Neural cell (in vitro differentiated cells): ENCODE measurements at regions not wholly inside any gene's neighbourhood (a gene's known extent, or its start where the extent isn't known, plus 50 kb on each side); places are given as distances from the start of the nearest gene placed in this dataset.

Experiments
- H2AFZ ChIP-seq: fragments of 200-600, 300-800 bp; sonication (generic), shearing (Covaris generic); 2 replicates; pipeline ENCODE4 v1.6.0; 2014; ENCODE audit warnings: low read depth, mild to moderate bottlenecking, antibody characterized with exemption, low read length, moderate library complexity
- H3F3A ChIP-seq: fragments of 200-600 bp; shearing (Covaris generic); 2 replicates; pipeline ENCODE4 v1.6.1; 2016; ENCODE audit warnings: mild to moderate bottlenecking, moderate library complexity, mixed read lengths, antibody characterized with exemption, low read length; ENCODE audit not compliant: insufficient read depth, poor library complexity, severe bottlenecking
- H3K27ac ChIP-seq: fragments of 200-600, 300-800 bp; sonication (generic), shearing (Covaris generic); 2 replicates; pipeline ENCODE4 v1.5.1; 2014; ENCODE audit warnings: mild to moderate bottlenecking, low read length, moderate library complexity
- H3K27me3 ChIP-seq: fragments of 300-800, 200-600 bp; sonication (generic), shearing (Covaris generic); 2 replicates; pipeline ENCODE4 v1.6.0; 2014; ENCODE audit warnings: mild to moderate bottlenecking, low read depth, low read length, moderate library complexity; ENCODE audit not compliant: insufficient read depth
- H3K36me3 ChIP-seq: fragments of 300-800, 200-600 bp; sonication (generic), shearing (Covaris generic); 2 replicates; pipeline ENCODE4 v1.5.1; 2014; ENCODE audit warnings: mild to moderate bottlenecking, antibody characterized with exemption, low read length, moderate library complexity; ENCODE audit not compliant: insufficient read depth
- H3K4me2 ChIP-seq: fragments of 300-800, 200-600 bp; sonication (generic), shearing (Covaris generic); 2 replicates; pipeline ENCODE4 v1.6.0; 2014; ENCODE audit warnings: mild to moderate bottlenecking, low read length
- H3K4me3 ChIP-seq: fragments of 300-800, 200-600 bp; sonication (generic), shearing (Covaris generic); 2 replicates; pipeline ENCODE4 v1.5.1; 2014; ENCODE audit warnings: mild to moderate bottlenecking, low read length, moderate library complexity
- H3K79me2 ChIP-seq: fragments of 200-600 bp; shearing (Covaris generic); replicated peaks from 2 replicates; pipeline ENCODE4 v1.6.0; 2014; ENCODE audit warnings: mild to moderate bottlenecking, low read length, moderate library complexity; ENCODE audit not compliant: insufficient read depth
- H3K9ac ChIP-seq: fragments of 300-800, 200-600 bp; sonication (generic), shearing (Covaris generic); 2 replicates; pipeline ENCODE4 v1.6.1; 2016; ENCODE audit warnings: mild to moderate bottlenecking, low read length, mixed read lengths
- H3K9me2 ChIP-seq: fragments of 200-600 bp; shearing (Covaris generic); 2 replicates; pipeline ENCODE4 v1.6.1; 2016; ENCODE audit warnings: mild to moderate bottlenecking, low read length, mixed read lengths; ENCODE audit not compliant: insufficient read depth
- H3K9me3 ChIP-seq: fragments of 200-600, 300-800 bp; sonication (generic), shearing (Covaris generic); 2 replicates; pipeline ENCODE4 v1.6.1; 2016; ENCODE audit warnings: mild to moderate bottlenecking, mixed run types, low read length, moderate library complexity, mixed read lengths
- H4K20me1 ChIP-seq: fragments of 200-600 bp; shearing (Covaris generic); 2 replicates; pipeline ENCODE4 v1.6.1; 2016; ENCODE audit warnings: mild to moderate bottlenecking, mixed run types; ENCODE audit not compliant: insufficient read depth
- CTCF ChIP-seq: fragments of 450-650 bp; IDR thresholded peaks from 2 replicates; pipeline ENCODE4 v1.5.1; 2014; ENCODE audit warnings: antibody characterized with exemption, mild to moderate bottlenecking, moderate library complexity; ENCODE audit not compliant: poor library complexity, severe bottlenecking
- EP300 ChIP-seq: fragments of 450-650 bp; conservative IDR thresholded peaks from 2 replicates; pipeline ENCODE4 v1.6.1; 2014; ENCODE audit warnings: antibody characterized with exemption, mild to moderate bottlenecking, moderate library complexity; ENCODE audit not compliant: poor library complexity, severe bottlenecking
- EZH2 ChIP-seq: fragments of 200-600, 300-800 bp; shearing (Covaris generic), sonication (generic); IDR thresholded peaks from 2 replicates; pipeline ENCODE4 v1.6.1; 2014; ENCODE audit warnings: antibody characterized with exemption, low read length, borderline replicate concordance, mild to moderate bottlenecking; ENCODE audit not compliant: insufficient read depth, poor library complexity, severe bottlenecking
- MXI1 ChIP-seq: fragments of 450-650 bp; conservative IDR thresholded peaks from 2 replicates; pipeline ENCODE4 v1.6.1; 2014; ENCODE audit warnings: antibody characterized with exemption, mild to moderate bottlenecking; ENCODE audit not compliant: poor library complexity, severe bottlenecking
- POLR2AphosphoS5 ChIP-seq: IDR thresholded peaks from 2 replicates; pipeline ENCODE4 v1.6.1; 2012
- RAD21 ChIP-seq: fragments of 450-650 bp; conservative IDR thresholded peaks from 2 replicates; pipeline ENCODE4 v1.6.1; 2014; ENCODE audit warnings: antibody characterized with exemption, mild to moderate bottlenecking, moderate library complexity
- SMC3 ChIP-seq: fragments of 450-650 bp; conservative IDR thresholded peaks from 2 replicates; pipeline ENCODE4 v1.6.1; 2014; ENCODE audit warnings: antibody characterized with exemption, mild to moderate bottlenecking, moderate library complexity; ENCODE audit not compliant: poor library complexity
- TAF1 ChIP-seq: IDR thresholded peaks from 2 replicates; pipeline ENCODE4 v1.6.1; 2012; ENCODE audit warnings: low read depth
- TF ChIP-seq, protein P1 (sequence below): IDR thresholded peaks from 2 replicates; pipeline ENCODE4 v1.6.1; 2012; ENCODE audit warnings: borderline replicate concordance

DNA sequence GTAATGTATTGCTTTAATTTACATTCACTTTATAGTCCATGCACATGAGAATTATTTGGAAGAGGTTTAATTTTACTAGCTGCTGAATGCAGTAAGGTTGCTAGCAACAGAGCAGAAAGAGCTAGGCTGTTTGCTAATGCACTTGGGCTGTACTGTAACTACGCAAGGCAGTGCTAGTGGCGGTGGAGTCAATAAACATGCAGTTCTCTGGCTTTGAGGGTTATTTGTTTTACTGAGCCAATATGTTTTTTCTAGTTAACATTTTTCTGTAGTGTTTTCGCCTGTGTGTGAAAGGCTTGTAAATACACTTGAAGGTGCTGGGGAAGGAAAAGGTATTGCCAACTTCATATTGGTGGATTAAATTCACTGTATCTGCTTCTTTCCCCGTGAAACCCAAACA lies 112.8 kb downstream of the BTBD3 start:
- H3K9me3 ChIP-seq, result no peaks in the 10 kb centered on the region
- H3K4me2 ChIP-seq, result no peak overlapping the region
- H3K4me3 ChIP-seq, result no peak overlapping the region
- H3K27me3 ChIP-seq, result no peaks in the 10 kb centered on the region
- H3K79me2 ChIP-seq, result no peaks in the 10 kb centered on the region
- H3K9me2 ChIP-seq, result no peaks in the 10 kb centered on the region
- H4K20me1 ChIP-seq, result no peaks in the 10 kb centered on the region
- no peak overlapping the region for H3K27ac ChIP-seq
- TF ChIP-seq TAF1, result no peak
- no peak for TF ChIP-seq EP300
- TF ChIP-seq MXI1, result no peak
- no peak for TF ChIP-seq CTCF
- TF ChIP-seq EZH2, result no peak
- no peak for TF ChIP-seq RAD21
- TF ChIP-seq POLR2AphosphoS5, result no peak
- TF ChIP-seq, protein P1, sequence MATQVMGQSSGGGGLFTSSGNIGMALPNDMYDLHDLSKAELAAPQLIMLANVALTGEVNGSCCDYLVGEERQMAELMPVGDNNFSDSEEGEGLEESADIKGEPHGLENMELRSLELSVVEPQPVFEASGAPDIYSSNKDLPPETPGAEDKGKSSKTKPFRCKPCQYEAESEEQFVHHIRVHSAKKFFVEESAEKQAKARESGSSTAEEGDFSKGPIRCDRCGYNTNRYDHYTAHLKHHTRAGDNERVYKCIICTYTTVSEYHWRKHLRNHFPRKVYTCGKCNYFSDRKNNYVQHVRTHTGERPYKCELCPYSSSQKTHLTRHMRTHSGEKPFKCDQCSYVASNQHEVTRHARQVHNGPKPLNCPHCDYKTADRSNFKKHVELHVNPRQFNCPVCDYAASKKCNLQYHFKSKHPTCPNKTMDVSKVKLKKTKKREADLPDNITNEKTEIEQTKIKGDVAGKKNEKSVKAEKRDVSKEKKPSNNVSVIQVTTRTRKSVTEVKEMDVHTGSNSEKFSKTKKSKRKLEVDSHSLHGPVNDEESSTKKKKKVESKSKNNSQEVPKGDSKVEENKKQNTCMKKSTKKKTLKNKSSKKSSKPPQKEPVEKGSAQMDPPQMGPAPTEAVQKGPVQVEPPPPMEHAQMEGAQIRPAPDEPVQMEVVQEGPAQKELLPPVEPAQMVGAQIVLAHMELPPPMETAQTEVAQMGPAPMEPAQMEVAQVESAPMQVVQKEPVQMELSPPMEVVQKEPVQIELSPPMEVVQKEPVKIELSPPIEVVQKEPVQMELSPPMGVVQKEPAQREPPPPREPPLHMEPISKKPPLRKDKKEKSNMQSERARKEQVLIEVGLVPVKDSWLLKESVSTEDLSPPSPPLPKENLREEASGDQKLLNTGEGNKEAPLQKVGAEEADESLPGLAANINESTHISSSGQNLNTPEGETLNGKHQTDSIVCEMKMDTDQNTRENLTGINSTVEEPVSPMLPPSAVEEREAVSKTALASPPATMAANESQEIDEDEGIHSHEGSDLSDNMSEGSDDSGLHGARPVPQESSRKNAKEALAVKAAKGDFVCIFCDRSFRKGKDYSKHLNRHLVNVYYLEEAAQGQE, result no peak
- TF ChIP-seq SMC3, result no peak
- no peak overlapping the region for H3K9ac ChIP-seq
- no peaks in the 10 kb centered on the region for H3F3A ChIP-seq
- no peak overlapping the region for H2AFZ ChIP-seq
- H3K36me3 ChIP-seq, result no peaks in the 10 kb centered on the region

- Histone ChIP-seq H3K4me2 (no peak overlapping the region), H4K20me1 (no peaks in the 10 kb centered on the region), H2AFZ (no peak overlapping the region)
Observed at GRCh38 chr20:12036142-12036541, 118.4 kb downstream of the BTBD3 start.

More at GRCh38 chr20:12036142-12036541, 118.4 kb downstream of the BTBD3 start:
- Histone ChIP-seq H3K9me3 (no peaks in the 10 kb centered on the region), H3K27ac (no peak overlapping the region), H3K36me3 (no peaks in the 10 kb centered on the region), H3K27me3 (no peaks in the 10 kb centered on the region), H3K9me2 (no peaks in the 10 kb centered on the region), H3K9ac (no peak overlapping the region), H3K79me2 (no peaks in the 10 kb centered on the region), H3F3A (no peaks in the 10 kb centered on the region), H3K4me3 (no peak overlapping the region)
- no peak for TF ChIP-seq SMC3
- TF ChIP-seq EP300, result no peak
- TF ChIP-seq CTCF, result no peak
- no peak for TF ChIP-seq TAF1
- TF ChIP-seq MXI1, result no peak
- no peak for TF ChIP-seq POLR2AphosphoS5
- TF ChIP-seq, protein P1, result no peak
- no peak for TF ChIP-seq RAD21
- TF ChIP-seq EZH2, result no peak
